Colonic mucosa (tissue), 4 donors: ENCODE measurements at regions not wholly inside any gene's neighbourhood (a gene's known extent, or its start where the extent isn't known, plus 50 kb on each side); places are given as distances from the start of the nearest gene placed in this dataset.

Experiments
- DNase-seq: peaks from one replicate; pipeline ENCODE4 v3.0.0-alpha.2; 2020
- H3K27ac ChIP-seq: fragments of 200-600 bp; one replicate; pipeline ENCODE4 v1.8.0; 2021
- H3K27me3 ChIP-seq: fragments of 200-600 bp; one replicate; pipeline ENCODE4 v1.8.0; 2021
- H3K36me3 ChIP-seq: fragments of 200-600 bp; one replicate; pipeline ENCODE4 v1.8.0; 2021
- H3K4me1 ChIP-seq: fragments of 200-600 bp; one replicate; pipeline ENCODE4 v1.8.0; 2021; ENCODE audit warnings: mild to moderate bottlenecking
- H3K4me3 ChIP-seq: fragments of 200-600 bp; one replicate; pipeline ENCODE4 v1.8.0; 2021
- H3K9ac ChIP-seq, 2 donors: one replicate each; pipeline ENCODE4 v1.7.0; 2013; ENCODE audit warnings: control low read depth in 2 of 2, low read depth in 2 of 2, low read length in 2 of 2
- H3K9me3 ChIP-seq: fragments of 200-600 bp; one replicate; pipeline ENCODE4 v1.8.0; 2021
- CTCF ChIP-seq: fragments of 200-600 bp; IDR thresholded peaks from one replicate; pipeline ENCODE4 v1.8.0; 2022; ENCODE audit warnings: antibody characterized with exemption, mild to moderate bottlenecking
- intact Hi-C: fragments of 100-400 bp; cut with DNase I; formaldehyde crosslinking; loops from one replicate; pipeline ENCODE4 v1.14.1; 2022
- donor health status: healthy.
- donor health status: DM: no; HTN: no; CAD: no.
- donor health status: DM: no; HTN: no; CAD: no.

GRCh38 chr5:89275066-89275855, 392.3 kb upstream of the MEF2C start:
- no peak for TF ChIP-seq CTCF
- H3K36me3 ChIP-seq, result no peaks in the 10 kb centered on the region
- no peak overlapping the region for H3K9ac ChIP-seq
- H3K27ac ChIP-seq, result no peak overlapping the region
- no peak for DNase-seq
- H3K9me3 ChIP-seq, result no peaks in the 10 kb centered on the region
- no peak overlapping the region for H3K4me3 ChIP-seq
- no peaks in the 10 kb centered on the region for H3K4me1 ChIP-seq
- intact Hi-C loops, result no loop called here
- no peaks in the 10 kb centered on the region for H3K27me3 ChIP-seq

GRCh38 chr5:89273289-89273688, 390.3 kb upstream of the MEF2C start:
- Histone ChIP-seq H3K27ac (no peak overlapping the region), H3K9me3 (no peaks in the 10 kb centered on the region), H3K27me3 (no peaks in the 10 kb centered on the region), H3K4me1 (no peaks in the 10 kb centered on the region), H3K36me3 (no peaks in the 10 kb centered on the region), H3K4me3 (no peak overlapping the region), H3K9ac (no peak overlapping the region)
- TF ChIP-seq CTCF, result no peak
- no peak for DNase-seq
- intact Hi-C loops, result no loop called here

- Histone ChIP-seq H3K4me3 (no peak overlapping the region), H3K36me3 (no peaks in the 10 kb centered on the region), H3K9me3 (no peaks in the 10 kb centered on the region), H3K27ac (no peak overlapping the region), H3K27me3 (no peaks in the 10 kb centered on the region), H3K4me1 (no peaks in the 10 kb centered on the region), H3K9ac (no peak overlapping the region)
- no peak for TF ChIP-seq CTCF
- intact Hi-C loops, result no loop called here
- no peak for DNase-seq
These were observed 387.9 kb upstream of the MEF2C start for GRCh38 chr5:89270901-89271300.

- H3K9ac ChIP-seq, result no peak overlapping the region
- H3K27me3 ChIP-seq, result no peaks in the 10 kb centered on the region
- H3K36me3 ChIP-seq, result no peaks in the 10 kb centered on the region
- intact Hi-C loops, result no loop called here
- H3K4me3 ChIP-seq, result no peak overlapping the region
- H3K9me3 ChIP-seq, result no peaks in the 10 kb centered on the region
- no peak for DNase-seq
- no peaks in the 10 kb centered on the region for H3K4me1 ChIP-seq
- no peak overlapping the region for H3K27ac ChIP-seq
- TF ChIP-seq CTCF, result no peak
These were observed 386.7 kb upstream of the MEF2C start for GRCh38 chr5:89269721-89270120.

GRCh38 chr5:89268460-89268859, 385.5 kb upstream of the MEF2C start:
- H3K4me1 ChIP-seq, result no peaks in the 10 kb centered on the region
- intact Hi-C loops, result no loop called here
- DNase-seq, result no peak
- no peak for TF ChIP-seq CTCF
- H3K27me3 ChIP-seq, result no peaks in the 10 kb centered on the region
- no peaks in the 10 kb centered on the region for H3K9me3 ChIP-seq
- H3K27ac ChIP-seq, result no peak overlapping the region
- no peak overlapping the region for H3K9ac ChIP-seq
- no peaks in the 10 kb centered on the region for H3K36me3 ChIP-seq
- H3K4me3 ChIP-seq, result no peak overlapping the region
